Esophagus muscularis mucosa (tissue), 4 donors: ENCODE measurements at regions not wholly inside any gene's neighbourhood (a gene's known extent, or its start where the extent isn't known, plus 50 kb on each side); places are given as distances from the start of the nearest gene placed in this dataset.

Experiments used
- DNase-seq: peaks from one replicate; pipeline ENCODE4 v3.0.0-alpha.2; 2017; ENCODE audit errors: extremely low spot score
- H3K27ac ChIP-seq, 4 donors: fragments of 200-600 bp; sonication (generic); replicated peaks in 1 of 4; 1 replicate in 3 of 4; 2 replicates in 1 of 4; pipeline ENCODE4 v1.5.1; 2016 to 2019; ENCODE audit warnings: mild to moderate bottlenecking in 1 of 4
- H3K27me3 ChIP-seq, 4 donors: fragments of 200-600 bp; sonication (generic); one replicate each; pipeline versions ENCODE4 v1.5.1 to v1.6.0; 2016 to 2019
- H3K36me3 ChIP-seq, 4 donors: fragments of 200-600 bp; sonication (generic); one replicate each; pipeline ENCODE4 v1.5.1; 2016 to 2019
- H3K4me1 ChIP-seq, 4 donors: fragments of 200-600 bp; sonication (generic); one replicate each; pipeline ENCODE4 v1.5.1; 2016 to 2019
- H3K4me3 ChIP-seq, 4 donors: fragments of 200-600 bp; sonication (generic); 1 replicate in 2 of 4; 2 replicates in 2 of 4; pipeline ENCODE4 v1.5.1; 2016 to 2019; ENCODE audit warnings: mild to moderate bottlenecking in 4 of 4, moderate library complexity in 1 of 4
- H3K9me3 ChIP-seq, 4 donors: fragments of 200-600 bp; sonication (generic); 1 replicate in 3 of 4; 2 replicates in 1 of 4; pipeline ENCODE4 v1.5.1; 2016 to 2019
- EP300 ChIP-seq: sonication (generic); formaldehyde crosslinking; IDR thresholded peaks from one replicate; pipeline ENCODE4 v1.6.1; 2017; ENCODE audit warnings: antibody characterized with exemption
- POLR2A ChIP-seq: fragments of 450-650 bp; IDR thresholded peaks from one replicate; pipeline ENCODE4 v1.6.1; 2017; ENCODE audit warnings: antibody characterized with exemption, moderate library complexity, mild to moderate bottlenecking, low read depth
- POLR2AphosphoS5 ChIP-seq, 2 donors: sonication (generic); formaldehyde crosslinking; IDR thresholded peaks; one replicate each; pipeline ENCODE4 v1.6.1; 2017; ENCODE audit warnings: antibody characterized with exemption in 2 of 2
- WGBS: methylation state at CpG from one replicate; pipeline ENCODE4 v1.1.5; 2018; 5-methylcytosine and 5-hydroxymethylcytosine counted together
- intact Hi-C: fragments of 100-400 bp; cut with DNase I; formaldehyde crosslinking; loops from one replicate; pipeline ENCODE4 v1.15.1; 2023
- TF ChIP-seq, protein P1 (sequence below), 3 experiments: fragments of 200-600 bp in 2 of 3; fragments of 450-650 bp in 1 of 3; sonication (generic) in 2 of 3; IDR thresholded peaks; one replicate each; pipeline ENCODE4 v1.5.1; 2017 to 2019; ENCODE audit warnings: antibody characterized with exemption in 3 of 3, mild to moderate bottlenecking in 2 of 3, moderate library complexity in 1 of 3

DNA sequence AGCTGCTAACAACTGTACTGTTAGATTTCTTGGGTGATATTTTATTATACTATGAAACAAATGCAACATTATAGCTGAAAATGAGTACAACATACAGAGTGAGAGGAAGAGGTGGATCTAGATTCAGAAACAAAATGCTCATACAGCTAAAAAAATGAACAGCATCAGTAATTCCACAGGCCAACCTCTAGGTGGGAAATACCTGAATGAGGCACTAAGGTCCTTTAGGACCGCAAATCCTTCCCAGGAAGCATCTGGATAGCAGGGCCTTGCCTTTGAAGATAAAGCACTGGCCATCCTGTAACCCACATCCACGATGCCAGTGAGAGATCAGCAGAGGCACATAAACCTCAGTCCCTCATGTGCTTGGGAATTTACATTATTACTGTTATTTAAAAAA, 310.8 kb downstream of the YTHDC2 start:
- TF ChIP-seq POLR2A (no peak), POLR2AphosphoS5 (IDR thresholded peaks at IDR 0.05) (no peak), EP300 (no peak)
- TF ChIP-seq, protein P1, sequence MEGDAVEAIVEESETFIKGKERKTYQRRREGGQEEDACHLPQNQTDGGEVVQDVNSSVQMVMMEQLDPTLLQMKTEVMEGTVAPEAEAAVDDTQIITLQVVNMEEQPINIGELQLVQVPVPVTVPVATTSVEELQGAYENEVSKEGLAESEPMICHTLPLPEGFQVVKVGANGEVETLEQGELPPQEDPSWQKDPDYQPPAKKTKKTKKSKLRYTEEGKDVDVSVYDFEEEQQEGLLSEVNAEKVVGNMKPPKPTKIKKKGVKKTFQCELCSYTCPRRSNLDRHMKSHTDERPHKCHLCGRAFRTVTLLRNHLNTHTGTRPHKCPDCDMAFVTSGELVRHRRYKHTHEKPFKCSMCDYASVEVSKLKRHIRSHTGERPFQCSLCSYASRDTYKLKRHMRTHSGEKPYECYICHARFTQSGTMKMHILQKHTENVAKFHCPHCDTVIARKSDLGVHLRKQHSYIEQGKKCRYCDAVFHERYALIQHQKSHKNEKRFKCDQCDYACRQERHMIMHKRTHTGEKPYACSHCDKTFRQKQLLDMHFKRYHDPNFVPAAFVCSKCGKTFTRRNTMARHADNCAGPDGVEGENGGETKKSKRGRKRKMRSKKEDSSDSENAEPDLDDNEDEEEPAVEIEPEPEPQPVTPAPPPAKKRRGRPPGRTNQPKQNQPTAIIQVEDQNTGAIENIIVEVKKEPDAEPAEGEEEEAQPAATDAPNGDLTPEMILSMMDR (IDR thresholded peaks at IDR 0.05): no peak
- no peaks in the 10 kb centered on the region for H3K36me3 ChIP-seq
- no peaks in the 10 kb centered on the region for H3K27me3 ChIP-seq
- intact Hi-C loops: no loop called here
- no peak overlapping the region for H3K4me3 ChIP-seq
- H3K4me1 ChIP-seq: peaks cover 0 to 5% (median 1%) of the 10 kb centered on the region in 4 donors
- 65% methylated on average over 2 of the region's 2 CpGs for WGBS
- DNase-seq: no peak
- H3K27ac ChIP-seq: no peak overlapping the region
- H3K9me3 ChIP-seq: no peaks in the 10 kb centered on the region

DNA sequence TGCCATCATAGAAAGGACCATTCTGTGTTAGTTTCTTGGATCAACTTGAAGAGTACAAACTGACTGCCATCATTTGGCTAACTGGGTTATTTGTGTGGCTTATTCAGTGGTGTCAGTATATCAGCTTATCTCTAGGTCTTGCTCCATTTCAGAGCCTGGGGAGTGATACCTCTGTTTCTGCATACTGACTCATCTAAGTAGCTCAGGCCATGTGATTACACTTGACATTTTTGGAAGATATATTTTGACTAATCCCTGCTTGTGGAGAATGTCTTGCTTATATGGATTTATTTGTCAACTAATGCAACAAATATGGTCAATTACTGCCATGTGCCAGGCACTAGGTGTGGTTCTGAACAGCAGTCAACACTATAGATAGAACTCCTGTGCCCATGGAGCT, 311.7 kb downstream of the YTHDC2 start:
- no peak for DNase-seq
- TF ChIP-seq POLR2AphosphoS5 (IDR thresholded peaks at IDR 0.05): no peak
- TF ChIP-seq, protein P1 (IDR thresholded peaks at IDR 0.05): no peak
- TF ChIP-seq POLR2A: no peak
- TF ChIP-seq EP300: no peak
- intact Hi-C loops: no loop called here
- Histone ChIP-seq H3K36me3 (no peaks in the 10 kb centered on the region), H3K27ac (no peak overlapping the region), H3K4me3 (no peak overlapping the region), H3K9me3 (no peaks in the 10 kb centered on the region), H3K27me3 (no peaks in the 10 kb centered on the region), H3K4me1 (peaks cover 0 to 5% (median 1%) of the 10 kb centered on the region in 4 donors)

DNA sequence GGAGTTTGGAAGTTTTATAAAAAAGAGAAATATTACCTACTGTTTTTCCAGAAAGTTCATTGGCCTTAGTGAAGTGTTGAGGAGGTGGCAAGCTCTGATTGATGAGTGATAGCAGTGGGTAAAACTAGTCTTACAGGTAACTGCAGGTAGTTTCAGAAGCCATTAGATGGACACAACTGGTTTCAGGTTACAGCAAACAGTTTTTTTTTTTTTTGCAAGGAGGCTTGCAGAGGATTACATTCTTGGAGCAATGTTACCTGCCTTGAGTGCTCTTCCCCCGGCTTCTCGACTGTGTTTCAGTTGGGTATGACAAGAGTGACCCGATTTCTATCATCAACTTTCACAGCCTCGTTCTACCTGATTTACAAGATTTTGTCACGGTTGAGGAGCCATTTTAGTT, 333.4 kb downstream of the YTHDC2 start:
- no peaks in the 10 kb centered on the region for H3K9me3 ChIP-seq
- TF ChIP-seq, protein P1 (IDR thresholded peaks at IDR 0.05): no peak
- TF ChIP-seq EP300 (no peak), POLR2A (no peak), POLR2AphosphoS5 (IDR thresholded peaks at IDR 0.05) (no peak)
- no peaks in the 10 kb centered on the region for H3K4me1 ChIP-seq
- no peak for DNase-seq
- H3K36me3 ChIP-seq: no peaks in the 10 kb centered on the region
- no peak overlapping the region for H3K27ac ChIP-seq
- intact Hi-C loops: no loop called here
- no peak overlapping the region for H3K4me3 ChIP-seq
- WGBS: 84% methylated on average over 5 of the region's 5 CpGs
- H3K27me3 ChIP-seq: no peaks in the 10 kb centered on the region

DNA sequence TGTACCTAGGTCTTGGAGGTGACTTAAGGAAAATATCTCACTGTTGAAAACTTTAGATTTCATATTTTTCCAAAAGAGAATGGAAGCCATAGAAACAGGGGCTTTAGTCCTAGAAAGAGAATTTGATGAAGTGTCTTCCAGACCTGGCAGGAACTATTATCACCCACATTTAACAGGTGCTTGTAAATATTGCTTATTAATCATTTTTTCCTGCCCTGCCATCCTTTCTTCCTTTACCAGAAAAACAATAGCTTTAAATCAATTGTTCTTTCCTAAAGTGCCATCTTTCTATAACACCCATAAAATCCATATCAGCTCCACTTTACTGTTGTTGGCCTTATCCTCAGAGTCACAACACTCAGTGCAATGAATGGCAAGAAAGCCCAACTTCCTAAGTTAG, 350.9 kb downstream of the YTHDC2 start:
- H3K27ac ChIP-seq: no peak overlapping the region
- TF ChIP-seq, protein P1 (IDR thresholded peaks at IDR 0.05): no peak
- TF ChIP-seq POLR2A (no peak), POLR2AphosphoS5 (IDR thresholded peaks at IDR 0.05) (no peak), EP300 (no peak)
- no peaks in the 10 kb centered on the region for H3K27me3 ChIP-seq
- H3K4me1 ChIP-seq: no peaks in the 10 kb centered on the region
- intact Hi-C loops: no loop called here
- no peak for DNase-seq
- no peak overlapping the region for H3K4me3 ChIP-seq
- no peaks in the 10 kb centered on the region for H3K36me3 ChIP-seq
- H3K9me3 ChIP-seq: no peaks in the 10 kb centered on the region

DNA sequence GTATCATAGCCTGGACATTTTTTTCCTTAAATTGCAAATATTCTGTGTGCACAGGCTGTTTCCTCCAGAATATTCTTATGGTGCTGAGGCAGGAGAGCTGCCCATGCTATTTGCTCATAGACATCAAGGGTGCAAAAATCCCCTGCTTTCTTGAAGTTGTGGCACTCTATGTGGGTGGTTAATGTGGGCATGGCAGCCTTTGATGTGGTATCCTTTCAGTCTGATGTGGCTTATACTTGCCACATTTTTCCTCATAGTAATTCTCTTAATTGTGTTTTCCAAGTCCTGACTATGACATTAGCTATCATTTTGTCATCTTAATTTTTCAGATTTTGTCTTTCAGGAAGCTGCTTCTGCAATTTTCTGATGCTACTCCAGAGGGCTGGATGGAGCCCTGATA, 353.3 kb downstream of the YTHDC2 start:
- intact Hi-C loops: no loop called here
- no peaks in the 10 kb centered on the region for H3K27me3 ChIP-seq
- TF ChIP-seq, protein P1 (IDR thresholded peaks at IDR 0.05): no peak
- TF ChIP-seq POLR2A: no peak
- no peak for TF ChIP-seq POLR2AphosphoS5 (IDR thresholded peaks at IDR 0.05)
- no peak for TF ChIP-seq EP300
- H3K4me3 ChIP-seq: no peak overlapping the region
- no peaks in the 10 kb centered on the region for H3K9me3 ChIP-seq
- H3K36me3 ChIP-seq: no peaks in the 10 kb centered on the region
- H3K27ac ChIP-seq: no peak overlapping the region
- DNase-seq: no peak
- no peaks in the 10 kb centered on the region for H3K4me1 ChIP-seq
